Esophagus squamous epithelium (tissue), 5 donors: ENCODE measurements at regions not wholly inside any gene's neighbourhood (a gene's known extent, or its start where the extent isn't known, plus 50 kb on each side); places are given as distances from the start of the nearest gene placed in this dataset.
"Not testable (repeated sequence)": the region's sequence is repeated elsewhere in the genome, so short reads cannot be mapped to it uniquely, and the experiment has no call there.

Source experiments
- DNase-seq: peaks from one replicate; lab custom pipeline; 2025; lab: John Stamatoyannopoulos, UW
- H3K27ac ChIP-seq, 4 donors: fragments of 200-600 bp; sonication (generic); one replicate each; pipeline ENCODE4 v1.5.1; 2016 to 2019; ENCODE audit warnings: mild to moderate bottlenecking in 1 of 4
- H3K27me3 ChIP-seq, 4 donors: fragments of 200-600 bp; sonication (generic); 1 replicate in 3 of 4; 2 replicates in 1 of 4; pipeline versions ENCODE4 v1.5.1 to v1.6.0; 2017 to 2021; ENCODE audit warnings: antibody characterized with exemption in 1 of 4
- H3K36me3 ChIP-seq, 3 donors: fragments of 200-600 bp; sonication (generic); one replicate each; pipeline ENCODE4 v1.5.1; 2016 to 2019
- H3K4me1 ChIP-seq, 3 donors: fragments of 200-600 bp; sonication (generic); one replicate each; pipeline ENCODE4 v1.5.1; 2017 to 2019
- H3K4me3 ChIP-seq, 4 donors: fragments of 200-600 bp; sonication (generic); 1 replicate in 3 of 4; 2 replicates in 1 of 4; pipeline ENCODE4 v1.5.1; 2016 to 2019; ENCODE audit warnings: mild to moderate bottlenecking in 2 of 4, moderate library complexity in 1 of 4
- H3K9me3 ChIP-seq, 3 donors: fragments of 200-600 bp; sonication (generic); one replicate each; pipeline ENCODE4 v1.5.1; 2016 to 2019
- POLR2A ChIP-seq, 4 donors: fragments of 450-650 bp; IDR thresholded peaks; one replicate each; pipeline ENCODE4 v1.6.1; 2017; ENCODE audit warnings: antibody characterized with exemption in 4 of 4, mild to moderate bottlenecking in 4 of 4, moderate library complexity in 3 of 4
- WGBS, 2 donors: methylation state at CpG; one replicate each; pipeline ENCODE4 v1.1.5; 2018; 5-methylcytosine and 5-hydroxymethylcytosine counted together
- intact Hi-C: fragments of 100-400 bp; cut with DNase I; formaldehyde crosslinking; loops from one replicate; pipeline ENCODE4 v1.15.0; 2022
- TF ChIP-seq, protein P1 (sequence below), 6 experiments: fragments of 450-650 bp in 4 of 6; fragments of 200-600 bp in 2 of 6; sonication (generic) in 2 of 6; IDR thresholded peaks; one replicate each; pipeline ENCODE4 v1.5.1; 2016 to 2019; ENCODE audit warnings: antibody characterized with exemption in 6 of 6, mild to moderate bottlenecking in 4 of 6, moderate library complexity in 4 of 6
- donor health status: DM: yes; HTN: yes; CAD: no.

DNA sequence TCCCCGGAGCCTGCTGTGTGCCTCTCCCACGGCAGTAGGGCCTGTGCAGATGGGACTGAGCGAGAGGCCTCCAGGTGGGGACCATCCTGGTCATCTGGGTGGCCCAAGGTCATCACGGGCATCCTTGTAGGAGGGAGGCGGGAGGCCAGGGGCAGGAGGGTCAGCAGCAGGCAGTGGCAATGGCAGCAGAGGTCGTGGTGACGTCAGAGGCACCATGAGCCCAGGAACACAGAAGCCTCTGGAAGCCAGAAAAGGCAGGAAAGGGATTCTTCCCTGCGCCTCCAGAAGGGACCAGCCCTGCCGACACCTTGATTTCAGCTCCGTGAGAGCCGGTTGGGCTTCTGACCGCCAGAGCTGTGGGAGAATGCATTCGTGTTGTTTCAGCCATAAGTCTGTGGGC, 190.3 kb downstream of the BANP start:
- Histone ChIP-seq H3K4me1 (no peaks in the 10 kb centered on the region), H3K36me3 (no peaks in the 10 kb centered on the region), H3K4me3 (no peak overlapping the region), H3K9me3 (peaks cover 0 to 12% (median 7%) of the 10 kb centered on the region in 3 donors), H3K27me3 (peaks cover 0 to 19% (median 0%) of the 10 kb centered on the region in 4 donors), H3K27ac (no peak overlapping the region)
- no peak for TF ChIP-seq POLR2A (IDR thresholded peaks at IDR 0.05)
- TF ChIP-seq, protein P1, sequence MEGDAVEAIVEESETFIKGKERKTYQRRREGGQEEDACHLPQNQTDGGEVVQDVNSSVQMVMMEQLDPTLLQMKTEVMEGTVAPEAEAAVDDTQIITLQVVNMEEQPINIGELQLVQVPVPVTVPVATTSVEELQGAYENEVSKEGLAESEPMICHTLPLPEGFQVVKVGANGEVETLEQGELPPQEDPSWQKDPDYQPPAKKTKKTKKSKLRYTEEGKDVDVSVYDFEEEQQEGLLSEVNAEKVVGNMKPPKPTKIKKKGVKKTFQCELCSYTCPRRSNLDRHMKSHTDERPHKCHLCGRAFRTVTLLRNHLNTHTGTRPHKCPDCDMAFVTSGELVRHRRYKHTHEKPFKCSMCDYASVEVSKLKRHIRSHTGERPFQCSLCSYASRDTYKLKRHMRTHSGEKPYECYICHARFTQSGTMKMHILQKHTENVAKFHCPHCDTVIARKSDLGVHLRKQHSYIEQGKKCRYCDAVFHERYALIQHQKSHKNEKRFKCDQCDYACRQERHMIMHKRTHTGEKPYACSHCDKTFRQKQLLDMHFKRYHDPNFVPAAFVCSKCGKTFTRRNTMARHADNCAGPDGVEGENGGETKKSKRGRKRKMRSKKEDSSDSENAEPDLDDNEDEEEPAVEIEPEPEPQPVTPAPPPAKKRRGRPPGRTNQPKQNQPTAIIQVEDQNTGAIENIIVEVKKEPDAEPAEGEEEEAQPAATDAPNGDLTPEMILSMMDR (IDR thresholded peaks at IDR 0.05): no peak
- intact Hi-C loops: no loop called here
- 80 to 83% methylated on average over 1 to 3 of the region's 13 CpGs for WGBS, 2 donors
- DNase-seq: no peak

DNA sequence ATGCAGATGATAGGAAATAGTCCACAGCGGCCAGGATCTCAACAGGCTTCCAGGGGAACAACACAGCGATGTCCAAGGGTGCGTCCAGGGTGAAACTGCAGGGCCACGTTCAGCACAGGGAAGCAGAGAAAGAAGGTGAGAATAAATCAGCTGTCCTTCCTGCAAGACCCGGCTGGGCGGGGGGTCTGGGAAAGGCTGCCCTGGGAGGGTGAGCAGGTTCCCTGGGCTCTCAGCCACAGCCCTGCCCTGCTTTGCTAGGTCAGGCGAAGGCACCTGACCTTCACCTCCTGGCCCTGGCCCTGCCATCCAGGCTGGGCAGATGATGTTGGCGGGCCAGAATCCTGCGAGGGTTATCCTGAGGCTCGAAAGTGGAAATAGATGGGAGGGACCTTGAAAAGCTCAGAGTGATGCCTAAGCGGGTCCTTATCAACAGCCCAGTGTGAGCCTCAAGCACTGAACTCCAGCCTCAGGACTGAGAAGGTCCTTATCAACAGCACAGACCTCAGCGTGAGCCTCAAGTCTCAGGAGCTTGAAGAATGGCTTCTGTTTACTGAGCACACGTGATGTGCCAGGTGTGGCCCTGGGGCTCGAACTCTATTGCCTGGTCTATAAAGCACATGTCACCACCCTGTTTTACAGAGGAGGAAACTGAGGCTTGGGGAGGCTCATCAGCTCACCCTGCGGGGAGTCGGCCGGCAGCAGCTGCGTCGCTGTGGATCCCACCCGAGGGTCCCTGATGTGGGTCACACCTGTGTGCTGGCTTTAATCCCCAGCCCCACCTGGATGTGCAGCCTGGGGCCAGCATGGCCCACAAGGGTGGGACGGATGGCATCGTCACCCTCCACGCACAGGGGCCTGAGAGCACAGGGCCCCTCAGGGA, 191.1 kb downstream of the BANP start:
- intact Hi-C loops, H3K36me3 ChIP-seq, DNase-seq, H3K4me1 ChIP-seq, H3K27ac ChIP-seq, H3K4me3 ChIP-seq: not testable (repeated sequence)
- H3K9me3 ChIP-seq: peaks cover 0 to 12% (median 7%) of the 10 kb centered on the region in 3 donors
- 72 to 85% methylated on average over 12 to 15 of the region's 23 CpGs for WGBS, 2 donors
- peaks cover 0 to 19% (median 0%) of the 10 kb centered on the region in 4 donors for H3K27me3 ChIP-seq

DNA sequence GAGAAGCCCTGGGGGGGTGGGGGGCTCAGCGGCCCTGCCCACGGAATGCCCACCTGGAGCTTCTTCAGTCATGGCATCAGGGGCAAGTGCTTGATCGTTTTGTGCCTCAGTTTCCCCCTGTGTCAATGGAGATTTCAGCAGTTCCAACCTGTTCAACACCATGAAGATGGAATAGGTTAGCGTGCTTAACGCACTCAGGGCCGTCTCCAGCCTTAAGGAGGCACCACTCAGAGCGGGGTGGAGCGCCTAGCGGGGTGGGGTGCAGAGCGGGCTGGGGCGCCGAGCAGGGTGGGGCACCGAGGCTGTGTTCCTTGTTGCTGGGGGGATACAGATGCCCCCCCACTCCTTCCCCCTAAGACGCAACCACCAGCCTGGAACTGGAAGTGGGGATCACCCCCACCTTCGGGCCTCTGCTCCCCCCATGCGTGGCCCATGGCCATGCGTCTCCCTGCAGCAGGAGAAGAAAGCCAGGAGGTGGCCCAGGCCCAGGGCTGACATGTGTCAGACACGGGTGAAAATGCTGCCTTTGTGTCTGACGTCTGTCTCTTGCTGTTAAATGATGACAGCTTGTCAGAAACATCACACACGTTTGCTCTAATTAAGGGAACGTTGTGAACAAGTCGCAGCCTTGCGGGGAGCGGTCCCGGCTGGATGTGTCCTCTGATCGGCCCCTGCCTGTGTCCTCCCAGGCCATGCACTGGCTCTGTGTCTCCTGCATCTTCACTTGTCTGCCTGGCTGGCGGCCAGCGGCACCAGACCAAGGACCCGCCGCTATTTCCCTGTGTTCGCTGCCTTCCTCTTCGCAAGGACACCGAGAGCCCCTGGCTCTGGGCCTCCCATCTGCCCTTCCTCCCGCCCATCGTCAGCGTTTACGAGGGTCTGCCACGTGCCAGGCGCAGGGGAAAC, 192.1 kb downstream of the BANP start:
- H3K9me3 ChIP-seq, DNase-seq, H3K4me3 ChIP-seq, H3K27ac ChIP-seq, H3K4me1 ChIP-seq, H3K36me3 ChIP-seq, intact Hi-C loops: not testable (repeated sequence)
- 32 to 80% methylated on average over 2 to 6 of the region's 39 CpGs for WGBS, 2 donors
- peaks cover 0 to 17% (median 0%) of the 10 kb centered on the region in 4 donors for H3K27me3 ChIP-seq

DNA sequence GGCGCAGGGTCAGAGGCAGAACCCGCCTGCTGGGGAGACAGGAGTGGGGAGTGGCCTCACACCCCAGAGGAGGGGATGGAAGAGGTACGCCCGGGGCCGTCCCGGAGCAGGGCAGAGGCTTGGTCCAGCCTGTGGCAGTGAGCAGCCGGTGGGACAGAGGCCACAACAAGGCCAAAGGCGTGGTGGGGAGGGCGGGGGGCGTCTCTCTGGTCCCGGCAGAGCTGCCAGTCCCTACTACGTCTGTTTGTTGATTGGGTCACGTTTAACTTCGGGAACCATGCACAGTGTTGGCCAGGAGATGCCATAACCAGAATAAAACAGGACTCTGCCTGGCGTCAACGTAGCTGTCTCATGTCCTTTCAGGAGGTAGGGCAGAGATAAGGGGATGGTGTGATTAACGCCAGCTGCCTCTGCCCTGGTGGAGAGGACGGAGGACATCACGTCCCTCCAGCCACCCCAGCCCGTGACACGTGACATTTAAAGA, 192.8 kb downstream of the BANP start:
- 53% methylated on average over 7 of the region's 21 CpGs; no CpG with 5 or more reads in 1 of the 2 donors for WGBS, 2 donors
- H3K27me3 ChIP-seq: peaks cover 0 to 16% (median 0%) of the 10 kb centered on the region in 4 donors
- no peak overlapping the region for H3K27ac ChIP-seq
- TF ChIP-seq, protein P1 (IDR thresholded peaks at IDR 0.05): no peak
- no peak for TF ChIP-seq POLR2A (IDR thresholded peaks at IDR 0.05)
- no peaks in the 10 kb centered on the region for H3K36me3 ChIP-seq
- H3K4me1 ChIP-seq: no peaks in the 10 kb centered on the region
- no peak overlapping the region for H3K4me3 ChIP-seq
- peaks cover 0 to 4% (median 3%) of the 10 kb centered on the region in 3 donors for H3K9me3 ChIP-seq
- DNase-seq: no peak
- intact Hi-C loops: no loop called here

DNA sequence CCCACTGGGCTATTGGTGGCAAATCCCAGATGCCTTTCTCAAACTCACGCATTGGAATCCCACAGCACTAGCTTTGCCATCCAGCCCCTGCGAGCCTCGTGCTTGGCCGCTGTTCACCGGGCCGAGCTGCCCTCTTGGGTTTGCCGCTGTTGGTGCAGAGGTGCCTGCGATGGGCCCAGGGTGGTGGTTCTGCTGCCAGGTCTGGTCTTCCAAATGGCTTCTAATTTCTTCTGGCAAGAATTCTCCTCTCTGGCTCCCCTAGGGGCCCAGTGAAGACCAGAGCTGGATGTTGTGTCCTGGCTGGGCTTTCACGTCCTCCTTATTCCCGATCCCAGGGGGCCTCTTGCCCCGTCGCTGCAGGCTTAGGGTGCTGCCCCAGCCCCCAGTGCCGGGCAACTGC, 194.1 kb downstream of the BANP start:
- DNase-seq, intact Hi-C loops, H3K4me1 ChIP-seq, H3K9me3 ChIP-seq, H3K4me3 ChIP-seq, H3K36me3 ChIP-seq, H3K27ac ChIP-seq: not testable (repeated sequence)
- peaks cover 0 to 20% (median 0%) of the 10 kb centered on the region in 4 donors for H3K27me3 ChIP-seq
- WGBS, 2 donors: 100% methylated on average over 6 of the region's 13 CpGs; no CpG with 5 or more reads in 1 of the 2 donors

DNA sequence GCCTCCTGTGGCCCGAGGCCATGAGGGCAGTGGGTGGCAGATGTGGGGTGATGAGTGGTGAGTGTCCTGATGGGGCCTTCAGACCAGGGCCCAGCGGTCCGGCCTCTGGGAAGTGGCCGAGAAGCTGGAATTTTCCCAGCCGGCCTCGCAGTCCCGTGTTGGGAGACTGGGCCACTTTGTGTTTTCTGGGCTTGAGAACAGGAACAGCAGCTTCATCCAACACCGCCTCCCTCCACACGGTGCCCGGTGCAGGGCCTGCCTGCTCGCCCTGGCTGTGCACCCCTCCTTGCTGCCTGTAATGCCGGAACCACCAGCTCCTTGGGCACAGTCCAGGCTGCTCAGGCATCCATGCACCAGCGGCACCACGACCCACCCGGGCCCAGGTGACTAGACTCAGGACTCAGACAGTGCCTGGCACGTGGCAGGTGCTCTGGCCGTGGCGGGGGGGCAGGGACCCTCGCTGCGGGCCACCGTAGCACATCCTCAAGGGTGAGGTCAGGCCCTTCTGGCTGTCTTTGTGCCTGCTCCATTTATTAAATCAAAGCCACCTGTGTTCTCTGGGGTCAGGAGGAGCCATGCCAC, 194.7 kb downstream of the BANP start:
- H3K27ac ChIP-seq, H3K4me3 ChIP-seq, intact Hi-C loops, H3K4me1 ChIP-seq, DNase-seq, H3K36me3 ChIP-seq, H3K9me3 ChIP-seq: not testable (repeated sequence)
- WGBS, 2 donors: 67 to 100% methylated on average over 1 of the region's 21 CpGs
- H3K27me3 ChIP-seq: peaks cover 0 to 20% (median 0%) of the 10 kb centered on the region in 4 donors

DNA sequence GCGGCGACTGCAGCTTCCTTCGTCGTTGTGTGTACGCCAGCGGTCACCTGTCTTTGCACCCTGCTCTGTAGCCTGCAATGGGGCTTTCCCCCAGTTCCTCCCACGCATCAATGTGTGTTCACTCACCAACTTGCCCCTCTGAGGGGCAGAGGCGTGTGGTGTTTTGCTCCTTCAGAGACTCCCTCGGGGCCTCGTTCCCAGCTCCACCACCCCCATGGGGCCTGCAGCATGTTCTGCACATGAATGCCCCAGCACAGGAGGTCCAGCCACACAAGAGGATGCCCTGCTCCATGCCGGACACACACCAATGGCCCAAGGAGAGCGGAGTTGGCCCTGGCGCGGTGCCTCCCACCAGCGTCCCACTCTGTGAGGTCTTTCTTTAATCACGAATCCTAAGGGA, 196.8 kb downstream of the BANP start:
- DNase-seq, H3K36me3 ChIP-seq, intact Hi-C loops, H3K4me1 ChIP-seq, H3K27ac ChIP-seq, H3K9me3 ChIP-seq, H3K4me3 ChIP-seq: not testable (repeated sequence)
- peaks cover 0 to 23% (median 0%) of the 10 kb centered on the region in 4 donors for H3K27me3 ChIP-seq
- WGBS, 2 donors: 84 to 92% methylated on average over 11 of the region's 16 CpGs

DNA sequence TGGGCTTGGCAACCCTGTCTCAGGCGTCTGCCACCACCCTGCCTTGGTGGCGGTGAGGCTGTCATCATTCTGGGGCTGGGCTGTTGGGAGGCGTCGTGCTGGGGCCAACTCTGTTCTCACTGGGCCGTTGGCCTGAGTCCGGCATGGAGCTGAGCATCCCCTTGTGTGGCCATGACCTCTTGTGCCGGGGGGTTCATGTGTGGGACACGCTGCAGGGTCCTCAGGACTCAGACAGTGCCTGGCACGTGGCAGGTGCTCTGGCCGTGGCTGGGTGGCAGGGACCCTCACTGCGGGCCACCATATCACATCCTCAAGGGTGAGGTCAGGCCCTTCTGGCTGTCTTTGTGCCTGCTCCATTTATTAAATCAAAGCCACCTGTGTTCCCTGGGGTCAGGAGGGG, 197.4 kb downstream of the BANP start:
- H3K9me3 ChIP-seq, H3K4me1 ChIP-seq, H3K36me3 ChIP-seq, DNase-seq, H3K4me3 ChIP-seq, intact Hi-C loops, H3K27ac ChIP-seq: not testable (repeated sequence)
- peaks cover 0 to 18% (median 0%) of the 10 kb centered on the region in 4 donors for H3K27me3 ChIP-seq
- WGBS, 2 donors: 100% methylated on average over 2 of the region's 11 CpGs; no CpG with 5 or more reads in 1 of the 2 donors

DNA sequence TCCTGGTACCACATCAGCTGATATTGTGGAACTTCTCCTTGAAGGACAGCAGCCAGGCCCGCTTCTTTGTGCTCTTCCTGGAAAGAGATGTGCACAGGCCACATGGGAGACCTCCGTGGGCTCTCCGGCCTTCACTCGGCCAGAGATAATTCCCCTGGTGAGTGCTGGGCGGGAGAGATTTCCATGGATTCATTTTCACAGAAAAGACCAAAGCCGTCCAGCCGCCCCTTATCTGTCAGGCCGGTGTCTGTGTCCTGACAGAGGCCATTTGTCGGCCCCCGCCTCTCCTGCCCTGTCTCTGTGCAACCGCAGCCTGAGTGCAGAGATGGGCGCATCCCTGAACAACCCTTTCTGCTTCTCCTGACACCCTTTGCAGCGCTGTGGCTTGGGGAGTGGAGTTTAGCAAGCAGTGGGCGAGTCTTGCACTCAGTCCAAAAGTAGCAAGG, 197.9 kb downstream of the BANP start:
- 91 to 100% methylated on average over 1 to 7 of the region's 14 CpGs for WGBS, 2 donors
- H3K4me3 ChIP-seq, DNase-seq, H3K27ac ChIP-seq, H3K4me1 ChIP-seq, intact Hi-C loops, H3K9me3 ChIP-seq, H3K36me3 ChIP-seq: not testable (repeated sequence)
- peaks cover 0 to 13% (median 0%) of the 10 kb centered on the region in 4 donors for H3K27me3 ChIP-seq

DNA sequence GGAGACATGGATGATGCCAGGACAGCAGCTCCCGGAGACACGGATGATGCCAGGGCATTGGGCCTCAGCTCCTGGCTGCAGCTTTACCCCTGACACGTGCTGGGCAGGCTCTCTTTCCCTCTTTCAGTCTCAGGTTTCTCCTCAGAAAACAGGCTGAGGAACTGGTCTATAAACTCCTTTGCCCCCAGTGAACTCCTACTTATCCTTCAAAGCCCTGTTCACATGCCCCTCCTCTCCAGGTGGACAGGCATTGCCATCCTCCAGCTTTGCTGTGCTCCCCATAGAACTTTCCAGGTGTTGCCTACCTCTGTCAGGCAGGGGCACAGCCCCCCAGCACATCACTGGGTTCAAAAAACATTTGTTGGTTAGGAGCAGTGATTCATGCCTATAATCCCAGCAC, 198.4 kb downstream of the BANP start:
- H3K36me3 ChIP-seq, H3K4me3 ChIP-seq, intact Hi-C loops, DNase-seq, H3K4me1 ChIP-seq, H3K9me3 ChIP-seq, H3K27ac ChIP-seq: not testable (repeated sequence)
- WGBS, 2 donors: 76% methylated on average over 3 of the region's 3 CpGs; no CpG with 5 or more reads in 1 of the 2 donors
- H3K27me3 ChIP-seq: peaks cover 0 to 13% (median 0%) of the 10 kb centered on the region in 4 donors
